LNCAP (cell line): ENCODE measurements at regions not wholly inside any gene's neighbourhood (a gene's known extent, or its start where the extent isn't known, plus 50 kb on each side); places are given as distances from the start of the nearest gene placed in this dataset.

ENCODE experiments used
- TF ChIP-seq, protein P1 (sequence below): fragments of 450-650 bp; IDR thresholded peaks from 2 replicates; pipeline ENCODE4 v1.5.1; 2017; ENCODE audit warnings: mild to moderate bottlenecking

DNA sequence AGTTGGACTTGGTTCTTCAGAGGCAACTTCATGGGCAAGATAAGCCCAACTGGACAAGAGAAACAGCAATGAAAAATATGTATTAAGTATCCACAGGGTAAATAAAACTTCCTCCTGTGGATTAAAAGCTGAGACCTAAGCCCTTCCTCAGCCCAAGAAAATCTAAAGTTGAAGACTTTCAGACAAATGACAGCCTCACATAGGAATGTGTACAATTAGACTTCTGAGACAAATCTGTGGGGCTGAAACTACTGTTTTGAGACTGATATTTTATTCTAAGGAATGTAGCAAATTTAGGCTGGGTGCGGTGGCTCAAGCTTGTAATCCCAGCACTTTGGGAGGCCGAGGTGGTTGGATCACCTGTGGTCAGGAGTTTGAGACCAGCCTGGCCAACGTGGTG, 74.2 kb upstream of the IL12A start:
- TF ChIP-seq, protein P1, sequence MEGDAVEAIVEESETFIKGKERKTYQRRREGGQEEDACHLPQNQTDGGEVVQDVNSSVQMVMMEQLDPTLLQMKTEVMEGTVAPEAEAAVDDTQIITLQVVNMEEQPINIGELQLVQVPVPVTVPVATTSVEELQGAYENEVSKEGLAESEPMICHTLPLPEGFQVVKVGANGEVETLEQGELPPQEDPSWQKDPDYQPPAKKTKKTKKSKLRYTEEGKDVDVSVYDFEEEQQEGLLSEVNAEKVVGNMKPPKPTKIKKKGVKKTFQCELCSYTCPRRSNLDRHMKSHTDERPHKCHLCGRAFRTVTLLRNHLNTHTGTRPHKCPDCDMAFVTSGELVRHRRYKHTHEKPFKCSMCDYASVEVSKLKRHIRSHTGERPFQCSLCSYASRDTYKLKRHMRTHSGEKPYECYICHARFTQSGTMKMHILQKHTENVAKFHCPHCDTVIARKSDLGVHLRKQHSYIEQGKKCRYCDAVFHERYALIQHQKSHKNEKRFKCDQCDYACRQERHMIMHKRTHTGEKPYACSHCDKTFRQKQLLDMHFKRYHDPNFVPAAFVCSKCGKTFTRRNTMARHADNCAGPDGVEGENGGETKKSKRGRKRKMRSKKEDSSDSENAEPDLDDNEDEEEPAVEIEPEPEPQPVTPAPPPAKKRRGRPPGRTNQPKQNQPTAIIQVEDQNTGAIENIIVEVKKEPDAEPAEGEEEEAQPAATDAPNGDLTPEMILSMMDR: no peak

- TF ChIP-seq, protein P1: no peak
These were observed 72.6 kb upstream of the IL12A start for GRCh38 chr3:159916052-159916451.

DNA sequence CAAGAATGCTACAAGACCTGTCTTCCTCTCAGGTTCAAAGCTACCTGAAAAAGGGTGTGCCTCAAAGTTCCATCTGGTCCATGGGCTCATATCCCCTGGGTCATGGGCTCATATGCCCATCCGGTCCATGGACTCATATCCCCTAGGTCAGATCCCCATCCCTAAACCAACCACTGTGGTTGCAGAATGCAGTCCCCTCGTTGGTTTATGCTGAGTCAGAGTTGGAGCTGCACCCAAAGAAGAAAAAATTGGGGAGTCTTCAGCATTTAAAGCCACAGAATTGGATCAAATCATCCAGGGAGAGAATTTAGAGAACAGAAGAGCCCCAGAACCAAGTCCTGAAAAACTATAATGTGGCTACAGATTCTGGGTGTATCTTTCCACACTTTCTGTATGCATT, 71.5 kb upstream of the IL12A start:
- TF ChIP-seq, protein P1: no peak

GRCh38 chr3:159919873-159920272, 68.8 kb upstream of the IL12A start:
- TF ChIP-seq, protein P1: no peak

DNA sequence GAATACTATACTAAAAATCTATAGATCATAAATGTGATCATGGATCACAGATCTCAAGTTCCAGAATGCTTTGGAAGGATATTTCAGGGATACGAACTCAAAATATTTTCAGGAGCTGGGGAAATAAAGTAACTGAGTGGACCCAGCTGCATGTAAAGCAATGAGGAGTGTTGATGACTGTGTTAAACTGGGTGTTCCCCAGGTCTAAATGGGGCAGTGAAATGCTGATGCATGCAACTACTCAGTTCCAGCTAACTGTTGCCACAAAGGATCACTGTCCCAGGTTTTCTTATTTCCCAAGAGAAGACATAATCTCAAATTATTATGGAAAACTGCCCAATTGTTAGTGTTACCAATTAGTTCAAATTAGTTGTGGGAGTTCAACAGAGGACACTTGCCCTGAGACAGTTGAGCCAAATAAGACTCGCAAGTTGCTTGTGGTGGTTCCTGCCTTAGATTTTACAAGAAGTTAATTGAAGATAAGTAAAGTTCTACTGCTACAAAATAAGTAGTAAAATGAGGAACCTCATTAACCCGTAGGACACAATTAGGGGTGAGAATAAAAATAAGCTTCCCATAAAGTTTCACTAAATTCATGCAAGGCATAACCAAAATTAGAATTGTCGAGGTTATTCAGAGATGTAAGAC, 66.3 kb upstream of the IL12A start:
- TF ChIP-seq, protein P1: no peak

GRCh38 chr3:159922861-159923312, 65.7 kb upstream of the IL12A start:
- TF ChIP-seq, protein P1: no peak

GRCh38 chr3:159923336-159923735, 65.3 kb upstream of the IL12A start:
- TF ChIP-seq, protein P1: no peak

- TF ChIP-seq, protein P1: no peak
These were observed 64.7 kb upstream of the IL12A start for GRCh38 chr3:159923956-159924355.
